Aorta (tissue), 5 donors: ENCODE measurements at regions not wholly inside any gene's neighbourhood (a gene's known extent, or its start where the extent isn't known, plus 50 kb on each side); places are given as distances from the start of the nearest gene placed in this dataset.

Experiments used
- ATAC-seq: fragments of 200-7000 bp; cut with Tn5 transposase; one replicate; pipeline ENCODE4 v1.9.1; 2022; ENCODE audit warnings: moderate library complexity; ENCODE audit not compliant: low FRiP score
- DNase-seq, 2 donors: peaks; one replicate each; pipeline ENCODE4 v3.0.0-alpha.2; 2020
- H3K27ac ChIP-seq, 2 donors: one replicate each; pipeline ENCODE4 v1.5.1; 2013; ENCODE audit warnings: low read length in 2 of 2, mild to moderate bottlenecking in 2 of 2, moderate library complexity in 2 of 2, control low read depth in 1 of 2, inconsistent platforms in 1 of 2, low read depth in 1 of 2
- H3K27me3 ChIP-seq, 2 donors: one replicate each; pipeline ENCODE4 v1.6.1; 2013; ENCODE audit warnings: control low read depth in 1 of 2, low read length in 1 of 2, mild to moderate bottlenecking in 1 of 2, moderate library complexity in 1 of 2; ENCODE audit not compliant: insufficient read depth in 2 of 2, control insufficient read depth in 1 of 2
- H3K36me3 ChIP-seq, 2 donors: one replicate each; pipeline ENCODE4 v1.6.1; 2013; ENCODE audit warnings: control low read depth in 1 of 2, low read length in 1 of 2, mild to moderate bottlenecking in 1 of 2; ENCODE audit not compliant: insufficient read depth in 2 of 2, control insufficient read depth in 1 of 2
- H3K4me1 ChIP-seq, 2 donors: one replicate each; pipeline ENCODE4 v1.6.1; 2013; ENCODE audit warnings: low read length in 2 of 2, control low read depth in 1 of 2, mild to moderate bottlenecking in 1 of 2, moderate library complexity in 1 of 2; ENCODE audit not compliant: insufficient read depth in 2 of 2, control insufficient read depth in 1 of 2
- H3K4me3 ChIP-seq, 2 donors: one replicate each; pipeline ENCODE4 v1.5.1; 2013; ENCODE audit warnings: low read length in 2 of 2, control low read depth in 1 of 2, mild to moderate bottlenecking in 1 of 2
- H3K9me3 ChIP-seq: one replicate; pipeline ENCODE4 v1.6.1; 2013; ENCODE audit warnings: mild to moderate bottlenecking, low read length; ENCODE audit not compliant: control insufficient read depth
- WGBS, 2 donors: extraction: QIAGEN DNeasy Blood & Tissue Kit; methylation state at CpG; one replicate each; pipeline ENCODE4 v1.1.7; 2013; 5-methylcytosine and 5-hydroxymethylcytosine counted together
- intact Hi-C, 2 donors: fragments of 100-400 bp; cut with DNase I; formaldehyde crosslinking; loops; one replicate each; pipeline versions ENCODE4 v1.14.2 to v1.15.0; 2022
- donor health status: healthy with polysubstance abuse.
- donor health status: Bipolar disorder and iron deficiency.
- donor health status: DM: no; HTN: no; CAD: no.
- donor health status: DM: no; HTN: no; CAD: no.
- donor health status: DM: yes; HTN: yes; CAD: no.

GRCh38 chr1:187816646-187817045 lies 987.9 kb downstream of the PLA2G4A start:
- Histone ChIP-seq H3K36me3 (no peaks in the 10 kb centered on the region), H3K27ac (no peak overlapping the region), H3K4me3 (no peak overlapping the region), H3K4me1 (no peaks in the 10 kb centered on the region), H3K27me3 (no peaks in the 10 kb centered on the region), H3K9me3 (no peaks in the 10 kb centered on the region)
- no peak for DNase-seq
- intact Hi-C loops: no loop called here
- no peak for ATAC-seq
- WGBS, 2 donors: 79 to 83% methylated on average over 2 of the region's 2 CpGs

DNA sequence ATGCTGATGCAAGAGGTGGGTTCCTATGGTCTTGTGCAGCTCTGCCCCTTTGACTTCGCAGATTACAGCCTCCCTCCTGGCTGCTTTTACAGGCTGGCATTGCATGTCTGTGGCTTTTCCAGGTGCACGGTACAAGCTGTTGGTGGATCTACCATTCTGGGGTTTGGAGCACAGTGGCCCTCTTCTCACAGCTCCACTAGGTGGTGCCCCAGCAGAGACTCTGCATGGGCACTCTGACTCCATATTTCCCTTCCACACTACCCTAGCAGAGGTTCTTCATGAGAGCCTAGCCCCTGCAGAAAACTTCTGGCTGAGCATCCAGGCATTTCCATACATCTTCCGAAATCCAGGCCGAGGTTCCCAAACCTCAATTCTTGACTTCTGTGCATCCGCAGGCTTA lies 989.0 kb downstream of the PLA2G4A start:
- H3K36me3 ChIP-seq: no peaks in the 10 kb centered on the region
- no peaks in the 10 kb centered on the region for H3K9me3 ChIP-seq
- H3K4me3 ChIP-seq: no peak overlapping the region
- WGBS, 2 donors: 96 to 97% methylated on average over 5 of the region's 5 CpGs
- no peak for ATAC-seq
- no peak for DNase-seq
- no peaks in the 10 kb centered on the region for H3K4me1 ChIP-seq
- no peak overlapping the region for H3K27ac ChIP-seq
- H3K27me3 ChIP-seq: no peaks in the 10 kb centered on the region
- intact Hi-C loops: no loop called here

DNA sequence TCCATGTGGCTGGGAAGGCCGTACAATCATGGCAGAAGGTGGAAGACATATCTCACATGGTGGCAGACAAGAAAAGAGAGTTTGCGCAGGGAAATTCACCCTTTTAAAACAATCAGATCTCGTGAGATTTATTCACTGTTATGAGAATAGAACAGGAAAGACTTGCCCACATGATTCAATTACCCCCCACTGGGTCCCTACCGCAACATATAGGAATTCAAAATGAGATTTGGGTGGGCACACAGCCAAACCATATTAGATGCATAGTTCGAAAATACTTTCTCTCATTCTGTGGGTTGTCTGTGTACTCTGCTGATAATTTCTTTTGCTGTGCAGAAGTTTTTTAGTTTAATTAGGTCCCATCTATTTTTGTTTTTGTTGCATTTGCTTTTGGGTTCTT lies 990.3 kb downstream of the PLA2G4A start:
- no peak overlapping the region for H3K27ac ChIP-seq
- H3K4me1 ChIP-seq: no peaks in the 10 kb centered on the region
- no peaks in the 10 kb centered on the region for H3K27me3 ChIP-seq
- intact Hi-C loops: no loop called here
- ATAC-seq (no peak), DNase-seq (no peak)
- WGBS, 2 donors: 24 to 37% methylated on average over 5 of the region's 5 CpGs
- no peaks in the 10 kb centered on the region for H3K9me3 ChIP-seq
- no peaks in the 10 kb centered on the region for H3K36me3 ChIP-seq
- no peak overlapping the region for H3K4me3 ChIP-seq

- Histone ChIP-seq H3K36me3 (no peaks in the 10 kb centered on the region), H3K27ac (no peak overlapping the region), H3K4me1 (no peaks in the 10 kb centered on the region), H3K27me3 (no peaks in the 10 kb centered on the region), H3K9me3 (no peaks in the 10 kb centered on the region), H3K4me3 (no peak overlapping the region)
- ATAC-seq (no peak), DNase-seq (no peak)
- WGBS, 2 donors: 94% methylated on average over 12 of the region's 12 CpGs
- intact Hi-C loops: no loop called here
Observed at GRCh38 chr1:187836557-187836956, 1007.8 kb downstream of the PLA2G4A start.

GRCh38 chr1:187837787-187838186 lies 1009.0 kb downstream of the PLA2G4A start:
- H3K36me3 ChIP-seq: no peaks in the 10 kb centered on the region
- intact Hi-C loops: no loop called here
- no peak overlapping the region for H3K27ac ChIP-seq
- no peaks in the 10 kb centered on the region for H3K4me1 ChIP-seq
- no peak overlapping the region for H3K4me3 ChIP-seq
- H3K27me3 ChIP-seq: no peaks in the 10 kb centered on the region
- DNase-seq: no peak
- 1 to 8% methylated on average over 2 of the region's 2 CpGs for WGBS, 2 donors
- ATAC-seq: no peak
- H3K9me3 ChIP-seq: no peaks in the 10 kb centered on the region

GRCh38 chr1:187838335-187839293 lies 1009.9 kb downstream of the PLA2G4A start:
- intact Hi-C loops: no loop called here
- Histone ChIP-seq H3K4me3 (no peak overlapping the region), H3K27ac (no peak overlapping the region), H3K4me1 (no peaks in the 10 kb centered on the region), H3K9me3 (no peaks in the 10 kb centered on the region), H3K27me3 (no peaks in the 10 kb centered on the region), H3K36me3 (no peaks in the 10 kb centered on the region)
- DNase-seq: no peak
- 63 to 74% methylated on average over 7 of the region's 7 CpGs for WGBS, 2 donors
- ATAC-seq: no peak

DNA sequence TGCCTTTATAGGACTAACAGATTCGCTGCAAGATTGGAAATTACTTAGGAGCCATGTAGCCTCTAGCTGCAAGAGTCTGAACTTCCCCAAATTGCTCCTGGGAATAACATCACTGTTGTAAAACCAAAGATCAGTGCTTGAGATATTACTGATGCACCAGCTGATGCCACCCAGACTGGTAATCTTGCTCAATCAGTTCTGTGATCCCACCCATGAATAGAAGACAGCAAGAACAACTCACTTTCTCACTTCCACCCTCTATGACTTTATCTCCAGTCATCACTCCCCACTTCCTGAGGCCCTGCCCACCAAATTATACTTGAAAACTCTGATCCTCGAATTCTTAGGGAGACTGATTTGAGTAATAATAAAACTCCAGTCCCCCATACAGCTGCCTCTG lies 1011.1 kb downstream of the PLA2G4A start:
- no peaks in the 10 kb centered on the region for H3K9me3 ChIP-seq
- DNase-seq (no peak), ATAC-seq (no peak)
- intact Hi-C loops: no loop called here
- no peaks in the 10 kb centered on the region for H3K36me3 ChIP-seq
- H3K4me1 ChIP-seq: no peaks in the 10 kb centered on the region
- WGBS, 2 donors: 70 to 75% methylated on average over 2 of the region's 2 CpGs
- H3K27ac ChIP-seq: no peak overlapping the region
- no peak overlapping the region for H3K4me3 ChIP-seq
- no peaks in the 10 kb centered on the region for H3K27me3 ChIP-seq

DNA sequence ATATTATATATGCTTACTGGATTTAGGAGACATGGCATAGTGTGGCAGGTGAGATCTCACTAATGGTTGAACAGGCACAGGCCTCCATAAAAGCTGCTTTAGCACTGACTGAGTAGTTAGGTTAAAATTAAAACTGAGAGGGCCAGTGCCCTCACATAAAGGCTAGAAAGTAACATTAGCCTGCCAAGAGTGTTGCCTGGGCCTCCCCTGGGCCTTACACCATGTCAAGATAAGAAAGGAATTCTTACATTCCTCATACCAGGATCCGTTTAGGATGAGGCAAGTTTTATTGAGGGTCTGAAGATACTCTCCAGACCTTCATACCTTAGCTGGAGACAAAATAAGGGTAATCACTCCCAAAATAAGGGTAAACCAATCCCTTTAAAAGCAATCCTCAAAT lies 1011.8 kb downstream of the PLA2G4A start:
- WGBS, 2 donors: 0 to 6% methylated on average over 1 of the region's 1 CpG

More for the DNA sequence above, 1011.8 kb downstream of the PLA2G4A start:
- no peak for DNase-seq
- no peak for ATAC-seq
- no peaks in the 10 kb centered on the region for H3K27me3 ChIP-seq
- no peak overlapping the region for H3K4me3 ChIP-seq
- intact Hi-C loops: no loop called here
- H3K9me3 ChIP-seq: no peaks in the 10 kb centered on the region
- H3K36me3 ChIP-seq: no peaks in the 10 kb centered on the region
- H3K4me1 ChIP-seq: no peaks in the 10 kb centered on the region
- no peak overlapping the region for H3K27ac ChIP-seq
